ENCODE measurements at regions not wholly inside any gene's neighbourhood (a gene's known extent, or its start where the extent isn't known, plus 50 kb on each side); places are given as distances from the start of the nearest gene placed in this dataset.

- TF ChIP-seq CTCF (IDR thresholded peaks at IDR 0.05; ENCODE audit: insufficient read depth, low read depth, low read length) (no peak), EZH2 (IDR thresholded peaks at IDR 0.05; ENCODE audit: insufficient read depth, low read length) (no peak)
Observed at GRCh38 chr4:124104101-124104500, 608.4 kb downstream of the ANKRD50 start.
